ENCODE measurements at regions not wholly inside any gene's neighbourhood (a gene's known extent, or its start where the extent isn't known, plus 50 kb on each side); places are given as distances from the start of the nearest gene placed in this dataset.
"Not testable (repeated sequence)": the region's sequence is repeated elsewhere in the genome, so short reads cannot be mapped to it uniquely, and the experiment has no call there.

DNA sequence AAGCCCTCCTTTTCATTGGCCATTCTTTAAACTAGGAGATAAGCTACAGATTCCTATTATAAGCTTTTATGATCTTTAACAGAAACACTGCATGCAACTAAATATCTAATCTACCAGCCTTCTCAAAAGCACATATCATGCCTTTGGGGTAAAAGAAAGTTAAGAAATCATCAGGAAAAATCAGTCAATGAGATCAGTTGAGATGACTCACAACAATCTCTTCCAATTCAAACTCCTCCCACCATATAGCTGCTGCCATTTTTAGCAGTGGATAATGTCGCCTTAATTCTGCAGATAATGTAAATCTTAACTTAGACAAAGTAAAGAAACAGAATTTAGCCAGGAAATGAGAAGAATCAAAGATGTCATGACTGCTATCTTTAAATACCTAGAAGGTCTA is 135.2 kb upstream of the BCL6 start:
- no peak for DNase-seq (ENCODE audit: low spot score)

DNA sequence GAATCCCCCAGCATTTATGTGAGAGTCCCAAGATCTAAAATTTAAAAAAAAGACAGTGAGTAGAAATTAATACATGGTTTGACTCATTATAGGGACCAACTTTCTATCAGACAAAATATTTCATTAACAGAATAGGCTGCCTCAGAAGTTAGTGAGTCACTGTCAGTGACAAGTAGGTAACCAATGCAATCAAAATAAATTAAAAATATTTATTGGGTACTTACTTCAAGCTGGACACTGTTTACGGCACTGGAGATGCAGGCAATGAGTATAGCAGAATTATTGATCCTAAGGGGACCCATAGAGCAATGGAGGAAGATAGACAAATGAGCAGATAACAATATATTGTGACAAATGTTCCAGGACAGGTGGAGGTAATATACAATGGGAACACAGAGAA is 135.6 kb upstream of the BCL6 start:
- Histone ChIP-seq H3K27me3 (ENCODE audit: insufficient read depth, poor library complexity, severe bottlenecking) (no peaks in the 10 kb centered on the region), H3K36me3 (ENCODE audit: low read depth) (no peaks in the 10 kb centered on the region), H3K27ac (ENCODE audit: poor library complexity, severe bottlenecking) (no peak overlapping the region), H3K4me1 (ENCODE audit: insufficient read depth, poor library complexity, severe bottlenecking) (peaks cover 11% of the 10 kb centered on the region), H3K4me3 (ENCODE audit: severe bottlenecking) (no peak overlapping the region), H3K9me3 (ENCODE audit: severe bottlenecking) (peaks cover 4% of the 10 kb centered on the region)
- DNase-seq (ENCODE audit: low spot score) (no peak), ATAC-seq (ENCODE audit: low read depth) (no peak)
- TF ChIP-seq, protein P1, sequence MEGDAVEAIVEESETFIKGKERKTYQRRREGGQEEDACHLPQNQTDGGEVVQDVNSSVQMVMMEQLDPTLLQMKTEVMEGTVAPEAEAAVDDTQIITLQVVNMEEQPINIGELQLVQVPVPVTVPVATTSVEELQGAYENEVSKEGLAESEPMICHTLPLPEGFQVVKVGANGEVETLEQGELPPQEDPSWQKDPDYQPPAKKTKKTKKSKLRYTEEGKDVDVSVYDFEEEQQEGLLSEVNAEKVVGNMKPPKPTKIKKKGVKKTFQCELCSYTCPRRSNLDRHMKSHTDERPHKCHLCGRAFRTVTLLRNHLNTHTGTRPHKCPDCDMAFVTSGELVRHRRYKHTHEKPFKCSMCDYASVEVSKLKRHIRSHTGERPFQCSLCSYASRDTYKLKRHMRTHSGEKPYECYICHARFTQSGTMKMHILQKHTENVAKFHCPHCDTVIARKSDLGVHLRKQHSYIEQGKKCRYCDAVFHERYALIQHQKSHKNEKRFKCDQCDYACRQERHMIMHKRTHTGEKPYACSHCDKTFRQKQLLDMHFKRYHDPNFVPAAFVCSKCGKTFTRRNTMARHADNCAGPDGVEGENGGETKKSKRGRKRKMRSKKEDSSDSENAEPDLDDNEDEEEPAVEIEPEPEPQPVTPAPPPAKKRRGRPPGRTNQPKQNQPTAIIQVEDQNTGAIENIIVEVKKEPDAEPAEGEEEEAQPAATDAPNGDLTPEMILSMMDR (IDR thresholded peaks at IDR 0.05; ENCODE audit: poor library complexity, severe bottlenecking): no peak

More for the DNA sequence above, 135.2 kb upstream of the BCL6 start:
- Histone ChIP-seq H3K36me3 (ENCODE audit: low read depth) (no peaks in the 10 kb centered on the region), H3K27ac (ENCODE audit: poor library complexity, severe bottlenecking) (no peak overlapping the region), H3K4me3 (ENCODE audit: severe bottlenecking) (no peak overlapping the region), H3K4me1 (ENCODE audit: insufficient read depth, poor library complexity, severe bottlenecking) (peaks cover 11% of the 10 kb centered on the region), H3K27me3 (ENCODE audit: insufficient read depth, poor library complexity, severe bottlenecking) (no peaks in the 10 kb centered on the region), H3K9me3 (ENCODE audit: severe bottlenecking) (peaks cover 4% of the 10 kb centered on the region)
- TF ChIP-seq, protein P1 (IDR thresholded peaks at IDR 0.05; ENCODE audit: poor library complexity, severe bottlenecking): no peak
- ATAC-seq (ENCODE audit: low read depth): no peak

DNA sequence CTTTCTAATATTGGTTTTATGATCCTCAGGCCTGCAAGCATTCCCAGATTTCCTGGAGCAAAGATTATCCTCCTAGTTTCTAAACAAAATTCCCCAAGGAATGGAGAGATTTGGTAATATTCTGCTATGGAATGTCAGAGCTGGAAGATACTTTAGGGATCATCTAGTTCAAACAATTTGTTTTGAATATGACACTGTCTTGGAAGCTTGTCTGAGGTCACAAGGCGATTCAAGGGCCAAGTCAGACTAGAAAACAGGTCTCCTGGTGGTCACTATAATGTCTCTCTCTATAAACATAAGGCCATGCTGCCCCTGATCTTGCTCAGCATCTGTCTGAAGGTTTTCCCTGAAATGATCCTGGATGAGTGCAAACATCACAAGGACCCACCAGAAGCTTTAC is 143.4 kb upstream of the BCL6 start:
- no peak for DNase-seq (ENCODE audit: low spot score)
- Histone ChIP-seq H3K27ac (ENCODE audit: poor library complexity, severe bottlenecking) (no peak overlapping the region), H3K4me1 (ENCODE audit: insufficient read depth, poor library complexity, severe bottlenecking) (no peaks in the 10 kb centered on the region), H3K9me3 (ENCODE audit: severe bottlenecking) (no peaks in the 10 kb centered on the region), H3K4me3 (ENCODE audit: severe bottlenecking) (no peak overlapping the region), H3K36me3 (ENCODE audit: low read depth) (no peaks in the 10 kb centered on the region), H3K27me3 (ENCODE audit: insufficient read depth, poor library complexity, severe bottlenecking) (no peaks in the 10 kb centered on the region)
- ATAC-seq (ENCODE audit: low read depth): no peak
- TF ChIP-seq, protein P1 (IDR thresholded peaks at IDR 0.05; ENCODE audit: poor library complexity, severe bottlenecking): no peak

DNA sequence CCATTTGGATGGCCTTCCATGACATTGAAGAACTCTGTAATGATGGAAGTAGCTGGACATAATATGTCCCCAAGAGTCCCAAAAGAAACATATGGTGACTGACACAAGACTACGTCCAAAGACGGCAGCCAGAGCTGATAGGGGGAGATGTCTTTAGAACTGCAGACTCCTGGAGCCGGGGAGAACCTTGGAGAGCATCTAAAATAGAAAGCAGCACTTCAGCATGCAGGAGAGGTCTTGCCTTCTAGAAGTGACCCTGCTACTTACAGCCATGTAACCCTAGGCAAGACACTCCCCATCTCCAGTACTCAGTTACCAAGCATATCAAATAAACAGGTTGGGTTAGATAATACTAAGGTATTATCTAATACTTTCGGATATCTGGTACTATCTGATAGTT is 143.8 kb upstream of the BCL6 start:
- no peak for DNase-seq (ENCODE audit: low spot score)
- H3K36me3 ChIP-seq (ENCODE audit: low read depth): no peaks in the 10 kb centered on the region
- H3K4me1 ChIP-seq (ENCODE audit: insufficient read depth, poor library complexity, severe bottlenecking): no peaks in the 10 kb centered on the region
- H3K27ac ChIP-seq (ENCODE audit: poor library complexity, severe bottlenecking): no peak overlapping the region
- ATAC-seq (ENCODE audit: low read depth): no peak
- TF ChIP-seq, protein P1 (IDR thresholded peaks at IDR 0.05; ENCODE audit: poor library complexity, severe bottlenecking): no peak
- no peaks in the 10 kb centered on the region for H3K9me3 ChIP-seq (ENCODE audit: severe bottlenecking)
- no peak overlapping the region for H3K4me3 ChIP-seq (ENCODE audit: severe bottlenecking)
- no peaks in the 10 kb centered on the region for H3K27me3 ChIP-seq (ENCODE audit: insufficient read depth, poor library complexity, severe bottlenecking)

DNA sequence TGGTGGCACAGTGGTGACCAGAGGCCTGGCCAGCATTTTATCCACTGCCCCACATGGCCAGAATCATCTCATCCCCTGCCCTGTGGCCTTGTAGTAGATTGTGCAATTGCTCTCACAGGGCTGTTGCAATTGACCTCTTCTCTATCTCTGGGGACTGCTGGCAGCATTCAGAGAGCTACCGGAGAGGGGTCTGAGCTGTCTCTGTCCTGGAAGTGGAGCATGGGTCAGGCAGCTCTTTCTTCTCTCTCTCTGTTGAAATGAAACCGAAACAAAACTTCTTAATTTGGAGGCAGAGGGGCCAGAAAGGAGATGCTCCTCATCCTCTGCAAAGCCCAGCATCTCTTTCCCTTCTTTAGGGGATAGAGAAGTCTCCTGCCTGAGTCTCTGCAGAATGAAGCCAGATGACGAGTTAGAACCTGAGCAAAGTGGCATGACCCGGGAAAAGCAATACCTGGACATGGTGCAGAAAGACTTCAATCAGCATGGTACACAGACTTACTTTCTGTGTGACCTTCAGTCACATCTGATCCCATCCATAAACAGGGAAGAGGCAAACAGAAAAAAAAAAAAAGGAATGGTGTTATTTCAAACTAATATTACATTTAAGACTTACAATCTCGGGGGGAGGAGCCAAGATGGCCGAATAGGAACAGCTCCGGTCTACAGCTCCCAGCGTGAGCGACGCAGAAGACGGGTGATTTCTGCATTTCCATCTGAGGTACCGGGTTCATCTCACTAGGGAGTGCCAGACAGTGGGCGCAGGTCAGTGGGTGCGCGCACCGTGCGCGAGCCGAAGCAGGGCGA is 144.5 kb upstream of the BCL6 start:
- Histone ChIP-seq H3K36me3 (ENCODE audit: low read depth) (no peaks in the 10 kb centered on the region), H3K9me3 (ENCODE audit: severe bottlenecking) (no peaks in the 10 kb centered on the region), H3K4me3 (ENCODE audit: severe bottlenecking) (no peak overlapping the region), H3K4me1 (ENCODE audit: insufficient read depth, poor library complexity, severe bottlenecking) (no peaks in the 10 kb centered on the region), H3K27me3 (ENCODE audit: insufficient read depth, poor library complexity, severe bottlenecking) (no peaks in the 10 kb centered on the region), H3K27ac (ENCODE audit: poor library complexity, severe bottlenecking) (no peak overlapping the region)
- no peak for DNase-seq (ENCODE audit: low spot score)
- TF ChIP-seq, protein P1 (IDR thresholded peaks at IDR 0.05; ENCODE audit: poor library complexity, severe bottlenecking): no peak
- no peak for ATAC-seq (ENCODE audit: low read depth)

DNA sequence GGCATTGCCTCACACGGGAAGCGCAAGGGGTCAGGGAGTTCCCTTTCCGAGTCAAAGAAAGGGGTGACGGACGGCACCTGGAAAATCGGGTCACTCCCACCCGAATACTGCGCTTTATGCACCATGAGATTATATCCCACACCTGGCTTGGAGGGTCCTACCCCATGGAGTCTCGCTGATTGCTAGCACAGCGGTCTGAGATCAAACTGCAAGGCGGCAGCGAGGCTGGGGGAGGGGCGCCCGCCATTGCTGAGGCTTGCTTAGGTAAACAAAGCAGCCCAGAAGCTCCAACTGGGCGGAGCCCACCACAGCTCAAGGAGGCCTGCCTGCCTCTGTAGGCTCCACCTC is 145.1 kb upstream of the BCL6 start:
- not testable (repeated sequence) for DNase-seq (ENCODE audit: low spot score); H3K27ac ChIP-seq (ENCODE audit: poor library complexity, severe bottlenecking); H3K9me3 ChIP-seq (ENCODE audit: severe bottlenecking); H3K4me1 ChIP-seq (ENCODE audit: insufficient read depth, poor library complexity, severe bottlenecking); H3K36me3 ChIP-seq (ENCODE audit: low read depth); ATAC-seq (ENCODE audit: low read depth); H3K4me3 ChIP-seq (ENCODE audit: severe bottlenecking); H3K27me3 ChIP-seq (ENCODE audit: insufficient read depth, poor library complexity, severe bottlenecking)

Measured in RWPE2 (cell line).